NCI-H1436 treated with DMSO at 0.1 percent for 48 hours (cell line): ENCODE measurements at regions not wholly inside any gene's neighbourhood (a gene's known extent, or its start where the extent isn't known, plus 50 kb on each side); places are given as distances from the start of the nearest gene placed in this dataset.

Experiments
- DNase-seq: peaks from one replicate; lab custom pipeline; 2025; lab: John Stamatoyannopoulos, UW

DNA sequence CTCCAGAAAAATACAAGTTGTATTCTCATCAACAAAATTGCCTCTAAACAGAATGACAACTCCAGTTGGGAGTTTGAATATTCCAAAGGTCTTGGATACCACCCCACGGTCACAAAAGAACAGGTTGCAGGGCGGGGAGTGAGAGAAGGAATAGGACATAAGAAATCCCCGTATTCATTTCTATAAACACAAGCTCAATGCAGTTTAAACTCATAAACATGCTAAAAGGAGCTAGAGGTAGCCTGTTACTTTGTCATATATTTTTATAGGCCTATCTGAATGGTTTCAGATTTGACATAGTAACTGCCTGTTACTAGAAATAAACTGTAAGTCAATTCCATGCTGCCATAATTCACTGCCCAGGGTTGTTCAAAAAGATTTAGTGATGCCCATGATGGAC, 567.5 kb downstream of the BCL11A start:
- no peak for DNase-seq

DNA sequence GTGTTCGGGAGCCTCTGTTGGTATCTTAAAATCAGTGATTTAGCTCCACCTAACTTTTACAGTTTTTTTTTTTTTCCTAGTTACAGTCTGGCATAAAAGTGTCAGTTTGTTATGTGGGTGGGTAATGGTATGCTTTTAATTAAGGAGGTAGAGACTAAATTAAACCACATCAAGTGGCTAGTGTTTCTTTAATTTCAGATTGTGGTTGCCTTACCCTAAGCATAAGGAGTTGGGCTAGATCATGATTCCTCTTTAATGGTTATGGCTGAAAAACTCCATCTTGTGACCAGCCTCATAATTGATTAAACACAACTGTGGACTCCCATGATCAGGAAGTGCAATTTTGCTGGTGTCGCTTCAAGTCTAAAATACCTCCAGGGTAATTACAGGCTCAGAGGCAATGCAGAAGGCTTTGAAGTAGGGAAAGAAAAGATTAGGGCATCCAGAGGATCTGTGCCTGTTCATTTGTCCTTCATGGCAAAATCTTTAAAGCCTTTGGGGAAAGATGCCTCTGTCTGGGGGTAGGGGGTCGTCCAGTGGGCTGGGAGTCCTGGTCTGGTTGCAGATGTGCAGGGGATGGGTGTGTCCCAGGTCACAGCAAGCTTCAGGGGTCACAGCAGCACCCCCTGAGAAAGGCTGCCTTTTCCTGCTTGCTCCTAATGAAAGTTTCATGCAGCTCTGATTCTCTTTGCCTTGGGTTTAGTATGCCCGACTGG, 579.2 kb downstream of the BCL11A start:
- DNase-seq: no peak

DNA sequence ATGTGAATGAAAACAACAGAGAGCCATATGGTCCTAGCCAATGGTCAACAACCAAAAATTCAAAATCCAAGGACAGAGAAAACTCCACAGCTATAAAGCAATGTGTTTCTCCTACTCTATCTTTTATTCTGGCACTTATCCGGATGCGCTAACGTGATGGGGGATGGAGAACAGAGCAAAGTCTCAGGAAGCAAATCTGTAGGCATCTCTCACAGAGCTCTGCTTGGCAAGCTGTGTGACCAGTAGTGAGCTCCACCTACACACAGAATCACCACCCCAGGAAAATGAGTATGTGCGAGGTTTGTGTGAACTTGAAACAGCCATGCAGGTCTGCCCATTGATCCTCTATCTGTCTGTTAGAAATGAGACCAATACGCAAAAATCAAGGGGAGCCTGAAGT, 584.3 kb downstream of the BCL11A start:
- no peak for DNase-seq

DNA sequence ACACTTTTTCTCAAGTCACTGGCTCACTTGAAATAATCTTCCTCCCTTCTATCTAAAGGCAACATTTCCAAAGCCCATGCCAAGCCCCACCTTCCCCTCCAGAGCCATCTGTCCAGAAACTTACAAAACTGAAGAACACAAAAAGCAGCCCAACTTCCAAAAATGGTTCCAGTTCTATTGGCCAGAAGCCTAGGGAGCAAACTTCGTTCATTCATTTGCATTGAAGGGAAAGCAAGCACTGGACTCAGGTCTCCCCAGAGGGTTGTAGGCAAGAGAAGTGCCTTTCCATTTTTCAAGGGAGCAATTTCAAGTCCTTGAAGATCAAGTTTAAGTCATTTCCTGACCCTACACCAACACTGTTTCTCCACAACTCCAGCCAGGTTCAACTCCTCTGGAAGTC, 585.0 kb downstream of the BCL11A start:
- DNase-seq: no peak

DNA sequence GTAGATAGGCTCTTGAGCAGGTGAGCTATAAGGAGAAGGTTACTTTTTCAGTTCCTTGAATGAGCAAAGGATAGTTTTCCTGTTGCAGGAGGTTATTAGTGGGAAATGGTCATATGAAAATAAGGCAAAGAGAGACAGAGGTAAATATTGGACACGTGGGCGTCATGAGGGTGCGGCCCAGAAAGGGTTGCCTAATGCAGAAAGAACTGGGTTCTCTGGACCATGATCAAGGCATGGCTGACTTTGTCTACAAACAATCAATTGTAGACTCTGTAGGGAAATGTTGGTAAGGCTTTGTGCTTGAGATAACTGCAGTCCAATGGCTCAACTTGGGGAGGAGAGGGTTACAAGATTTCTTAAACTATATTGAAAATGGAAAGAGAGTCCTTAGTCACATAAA, 585.8 kb downstream of the BCL11A start:
- no peak for DNase-seq

DNA sequence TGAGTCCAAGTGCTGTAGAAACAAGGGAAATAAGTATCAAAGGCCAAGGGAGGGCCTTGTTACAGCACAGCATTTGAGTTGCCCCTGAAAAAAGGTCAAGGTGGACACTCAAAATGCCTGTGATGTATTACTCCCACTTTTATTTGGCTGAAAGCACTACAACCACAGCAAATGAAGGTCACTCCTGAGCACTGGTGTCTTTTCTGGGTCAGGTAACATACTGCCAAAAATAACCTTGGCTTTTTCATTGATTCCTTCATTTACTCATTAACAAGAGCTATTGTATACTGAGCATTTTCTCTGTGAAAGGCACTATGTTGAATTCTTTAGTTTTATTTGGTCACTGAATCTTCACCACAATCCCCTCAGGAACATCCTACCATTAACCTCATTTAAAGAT, 590.3 kb downstream of the BCL11A start:
- no peak for DNase-seq

DNA sequence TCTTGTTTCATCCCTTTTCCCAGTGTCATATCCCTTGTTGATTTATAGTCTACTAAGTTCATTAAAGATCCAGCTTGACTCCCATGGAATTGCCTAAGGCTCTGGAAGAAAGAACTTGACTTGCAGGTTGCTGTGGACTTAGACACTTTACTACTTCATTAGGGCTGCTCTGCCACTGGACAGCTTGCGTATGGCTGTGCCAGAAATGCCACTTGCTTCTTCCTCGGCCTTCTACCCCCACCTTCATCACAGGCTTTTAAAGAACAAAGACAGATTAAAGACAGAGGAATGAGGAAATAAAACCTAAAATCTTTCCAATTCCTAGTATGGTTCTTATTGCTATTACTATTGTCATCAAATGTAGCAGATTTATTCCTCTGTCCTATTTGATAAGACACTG, 591.7 kb downstream of the BCL11A start:
- DNase-seq: no peak

DNA sequence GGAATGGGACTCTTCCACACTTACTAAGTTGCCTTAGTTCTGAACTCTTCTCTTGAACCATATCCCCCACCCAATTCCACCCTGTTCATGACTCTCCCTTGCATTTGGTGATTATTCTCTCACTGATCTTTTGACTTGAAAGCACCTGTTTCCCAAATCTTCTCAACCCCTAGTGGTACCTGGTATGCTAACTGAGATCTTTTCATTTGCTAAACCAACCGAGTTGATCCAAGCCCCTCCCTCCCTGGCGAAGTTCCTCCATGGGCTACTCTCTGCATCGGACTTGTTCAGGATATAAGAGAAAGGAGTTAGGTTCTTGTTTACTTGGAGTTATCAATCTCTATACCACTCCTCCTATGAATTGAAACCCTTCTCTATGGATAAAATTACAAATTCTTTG, 593.5 kb downstream of the BCL11A start:
- no peak for DNase-seq

DNA sequence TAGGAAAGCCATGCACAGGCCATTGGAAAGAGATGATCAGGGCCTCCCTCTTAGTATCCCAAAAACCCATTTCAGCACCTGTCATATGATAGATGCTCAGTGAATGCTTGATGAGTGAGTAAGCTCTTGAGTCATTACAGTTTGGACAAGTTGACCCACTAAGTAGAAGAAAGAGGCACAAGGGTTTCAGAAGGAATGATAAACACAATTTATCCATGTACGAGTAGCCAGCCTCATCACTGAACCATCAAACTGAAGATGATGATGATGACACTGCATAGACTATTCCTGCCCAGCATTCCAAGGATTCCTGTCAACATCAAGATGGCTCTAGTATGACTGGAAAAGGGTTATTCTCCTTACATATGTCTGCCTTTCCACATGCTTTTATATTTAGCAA, 596.0 kb downstream of the BCL11A start:
- no peak for DNase-seq

DNA sequence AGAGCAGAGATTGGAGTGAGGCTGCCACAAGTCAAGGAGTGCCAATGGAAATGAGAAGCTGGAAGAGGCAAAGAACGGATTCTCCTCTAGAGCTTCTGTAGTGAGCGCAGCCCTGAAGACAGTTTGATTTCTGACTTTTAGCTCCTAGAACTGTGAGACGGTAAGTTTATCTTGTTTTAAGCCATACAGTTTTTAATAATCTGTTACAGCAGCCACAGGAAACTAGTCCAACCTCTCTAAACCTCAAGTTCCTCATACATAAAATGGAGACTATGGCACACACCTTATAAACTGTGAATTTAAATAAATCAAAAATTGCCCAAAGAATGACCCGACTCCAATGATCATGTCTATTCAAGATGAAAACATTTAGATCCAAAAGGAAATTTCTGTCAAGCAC, 596.5 kb downstream of the BCL11A start:
- DNase-seq: no peak

DNA sequence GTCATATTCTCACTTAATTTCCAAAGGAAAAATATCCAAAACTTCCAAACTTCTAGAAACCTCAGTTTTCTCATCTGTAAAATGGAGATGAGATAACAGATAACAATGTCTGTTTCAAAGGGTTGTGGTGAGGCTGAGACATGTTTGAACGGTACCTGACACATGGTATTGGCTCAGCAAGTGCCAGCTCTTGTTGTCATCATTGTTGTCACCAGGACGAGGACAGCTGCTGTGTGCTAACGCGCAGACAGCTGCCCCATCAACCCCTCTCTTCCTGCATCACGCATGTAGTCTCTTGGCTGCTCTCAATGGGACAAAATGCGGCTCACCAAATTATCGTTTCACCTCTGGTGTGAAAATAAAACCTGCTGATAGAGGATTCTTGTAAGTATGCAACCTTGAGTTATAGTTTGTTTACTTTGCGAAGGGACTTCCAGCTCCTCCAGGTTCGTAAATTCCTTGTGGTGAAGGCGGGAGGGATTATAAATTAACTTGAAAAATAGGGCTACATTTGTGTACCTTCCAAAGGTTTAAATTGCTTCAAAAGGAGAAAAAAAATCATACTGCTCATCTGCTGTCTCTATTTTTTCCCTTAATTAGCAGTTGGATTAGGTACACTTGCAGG, 605.4 kb downstream of the BCL11A start:
- DNase-seq: no peak

DNA sequence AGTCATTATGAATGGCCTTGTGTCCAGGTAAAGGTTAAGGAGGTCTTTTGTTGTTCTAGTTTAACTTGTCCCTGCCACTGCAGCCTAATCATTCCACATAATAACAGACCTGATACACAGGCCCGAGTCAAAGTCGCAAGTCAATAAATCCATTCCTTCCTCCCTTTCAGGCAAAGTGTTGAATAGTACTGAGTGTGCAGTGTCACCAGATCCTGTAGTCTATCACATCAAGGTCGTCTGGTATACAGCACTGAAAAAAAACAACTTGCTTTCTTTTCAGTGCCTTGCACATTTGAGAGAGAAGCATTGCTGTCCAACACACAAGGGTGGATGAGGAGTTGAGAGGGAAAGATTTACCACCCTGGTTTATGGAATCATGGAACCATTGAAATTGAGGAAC, 606.2 kb downstream of the BCL11A start:
- no peak for DNase-seq

DNA sequence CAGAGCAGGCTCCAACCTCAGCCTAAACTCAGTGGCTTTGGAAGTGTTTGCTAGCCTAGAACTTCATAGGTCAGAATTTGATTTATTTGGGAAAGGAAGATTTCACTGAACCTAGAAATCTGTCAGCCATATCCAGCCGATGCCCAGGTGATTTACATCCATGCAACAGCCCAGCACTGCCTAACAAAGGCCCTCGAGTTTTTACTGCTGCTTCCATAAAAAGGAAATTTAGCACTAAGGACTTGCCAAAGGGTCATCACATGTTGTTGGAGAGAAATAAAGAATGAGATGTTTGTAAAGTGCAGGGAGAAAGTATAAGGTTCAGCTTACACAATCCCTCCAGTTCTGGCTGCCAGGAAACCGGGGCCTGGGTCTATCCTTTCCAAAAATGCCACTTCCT, 614.2 kb downstream of the BCL11A start:
- DNase-seq: no peak

DNA sequence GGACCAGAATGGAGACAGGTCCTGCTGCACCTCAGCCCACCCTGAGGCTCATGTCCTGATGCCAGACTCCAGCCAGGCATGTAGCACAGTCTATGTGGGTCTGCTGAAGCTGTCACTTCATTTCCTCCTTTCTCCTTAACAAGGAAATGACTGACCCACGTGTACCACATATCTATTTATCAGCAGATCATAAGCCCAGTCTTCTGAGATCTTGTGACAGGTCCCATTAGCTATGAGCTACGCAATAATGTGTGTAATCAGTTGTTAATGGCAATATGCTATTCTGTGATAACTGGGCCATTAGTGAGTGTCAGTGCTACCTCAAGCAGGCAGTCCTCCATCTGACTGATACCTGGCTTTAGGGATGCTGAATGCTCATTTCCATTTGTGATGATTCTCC, 615.3 kb downstream of the BCL11A start:
- DNase-seq: no peak

DNA sequence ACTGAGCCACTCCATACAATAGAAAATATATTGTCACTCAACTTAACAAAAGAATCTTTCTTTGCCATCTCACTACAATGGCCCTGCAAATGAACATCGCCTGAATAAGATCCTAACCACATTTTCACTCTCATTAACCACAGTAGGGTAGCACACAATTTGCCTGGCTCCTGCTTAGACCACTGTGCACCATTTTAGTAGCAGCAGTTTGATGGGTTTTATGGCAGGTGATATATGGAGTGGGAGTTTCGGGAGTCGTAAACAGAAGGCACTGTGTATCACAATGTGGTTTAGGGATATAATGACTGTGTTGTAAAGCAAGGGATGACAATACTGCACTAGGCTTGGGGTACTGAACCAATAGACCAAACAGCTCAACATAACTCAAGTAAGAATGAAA, 617.4 kb downstream of the BCL11A start:
- DNase-seq: no peak

DNA sequence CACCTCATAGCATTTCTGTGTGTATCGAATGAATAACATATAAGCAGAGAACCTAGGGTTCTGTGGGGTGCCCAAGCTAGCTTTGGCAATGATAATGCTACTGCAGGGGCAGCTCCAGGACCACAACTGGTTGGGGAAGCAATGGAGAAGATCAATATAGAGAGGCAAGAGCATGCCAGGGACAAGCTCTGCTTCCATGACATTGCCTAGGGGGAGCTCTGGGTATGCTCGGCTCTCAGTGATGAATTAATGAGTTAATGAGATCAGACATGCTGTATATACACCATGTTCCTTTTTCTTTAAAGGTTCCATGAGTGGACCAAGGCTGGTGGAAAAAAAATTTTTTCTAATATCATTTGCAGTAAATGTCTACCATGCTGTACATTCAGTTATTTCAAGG, 618.4 kb downstream of the BCL11A start:
- DNase-seq: no peak

DNA sequence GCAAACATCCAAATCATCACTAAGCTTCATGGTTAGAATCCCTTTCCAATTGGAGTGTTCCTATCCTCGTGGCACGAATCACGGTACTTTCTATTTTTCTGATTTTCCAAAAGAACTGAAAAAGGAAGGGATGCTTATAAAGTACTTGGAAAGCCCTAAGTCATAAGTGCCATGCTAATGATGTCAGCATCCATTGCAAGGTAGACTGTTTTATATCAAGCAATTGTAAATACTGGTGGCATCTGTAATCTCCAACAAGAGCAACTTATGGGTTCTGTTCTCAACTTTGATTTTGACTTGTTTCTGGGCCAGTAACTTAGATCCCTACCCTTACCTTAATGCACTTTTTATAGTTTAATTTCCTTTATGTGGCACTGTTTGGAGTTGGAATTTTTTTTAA, 619.5 kb downstream of the BCL11A start:
- no peak for DNase-seq

DNA sequence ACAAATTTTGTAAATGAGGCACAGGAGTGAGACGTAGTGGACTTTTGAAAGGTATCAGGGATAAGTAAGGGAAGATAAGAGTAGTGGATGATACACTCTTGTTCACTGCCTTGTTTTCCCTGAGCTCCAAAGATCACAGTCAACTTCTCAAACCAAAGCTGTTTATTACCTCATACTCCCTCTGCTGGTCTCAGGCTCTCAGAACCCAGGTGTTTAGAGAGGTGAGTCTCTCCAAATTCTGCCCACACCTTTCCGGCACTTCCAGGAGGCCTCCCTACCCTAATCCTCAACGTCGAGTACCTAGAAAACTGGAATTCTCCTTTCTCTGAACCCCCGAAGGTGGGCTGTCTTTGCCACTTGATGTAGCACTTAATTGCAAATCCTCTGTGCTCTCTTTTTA, 621.1 kb downstream of the BCL11A start:
- no peak for DNase-seq

DNA sequence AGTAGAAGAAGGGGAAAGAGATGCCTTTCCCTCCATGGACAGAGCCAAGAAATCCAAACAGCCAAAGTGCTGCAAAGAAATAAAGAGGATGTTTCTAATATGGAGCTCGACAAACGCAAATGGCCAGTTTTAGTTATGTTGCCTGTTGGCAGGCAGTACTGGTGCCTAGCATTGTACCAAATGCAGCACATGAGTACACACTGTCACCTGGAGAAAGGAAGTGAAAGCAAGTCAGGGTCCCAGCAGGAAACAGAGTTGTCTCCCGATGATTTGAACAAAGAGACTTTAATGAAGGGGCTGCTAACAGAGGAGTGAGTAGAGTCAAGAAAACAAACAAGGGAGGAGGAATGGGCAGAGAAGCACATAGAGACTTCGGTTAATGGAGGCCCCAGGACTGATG, 623.0 kb downstream of the BCL11A start:
- no peak for DNase-seq

DNA sequence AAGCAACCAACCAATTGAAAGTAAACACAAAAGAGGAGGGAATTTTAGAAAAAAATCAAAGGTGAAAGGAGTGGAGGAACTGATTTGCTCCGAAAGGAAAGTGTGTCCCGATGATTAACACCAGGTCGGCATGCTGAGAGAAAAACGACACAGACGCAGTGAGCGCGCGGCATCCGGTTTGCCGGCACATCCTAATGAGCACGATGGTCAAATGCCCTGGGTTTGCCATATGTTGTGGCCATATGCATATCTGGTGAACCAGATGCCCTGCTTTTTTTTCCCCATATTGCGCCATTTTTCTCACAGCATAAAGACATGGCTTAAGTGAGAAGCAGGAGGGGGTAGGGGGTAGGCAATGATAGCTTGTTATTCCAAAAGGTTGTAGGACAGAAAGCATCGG, 626.7 kb downstream of the BCL11A start:
- no peak for DNase-seq

DNA sequence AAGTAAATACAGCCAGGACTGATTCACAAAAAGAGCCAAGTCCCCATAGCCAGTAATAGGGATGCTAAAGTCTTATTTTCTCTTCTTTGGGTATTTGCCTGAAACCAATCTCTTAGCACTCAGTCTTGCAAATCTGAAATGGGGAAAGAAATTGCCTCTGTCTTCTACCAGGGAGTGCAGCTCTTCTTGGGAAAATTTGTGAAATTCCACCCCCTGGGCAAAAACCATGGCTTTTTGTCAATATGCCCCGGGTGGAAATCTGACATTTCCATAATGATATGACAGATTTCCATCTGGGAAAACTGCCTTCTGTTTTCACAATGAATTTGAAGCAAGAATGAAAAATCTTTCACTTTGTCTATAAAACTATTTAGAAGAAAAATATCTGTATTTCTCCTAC, 628.1 kb downstream of the BCL11A start:
- no peak for DNase-seq

DNA sequence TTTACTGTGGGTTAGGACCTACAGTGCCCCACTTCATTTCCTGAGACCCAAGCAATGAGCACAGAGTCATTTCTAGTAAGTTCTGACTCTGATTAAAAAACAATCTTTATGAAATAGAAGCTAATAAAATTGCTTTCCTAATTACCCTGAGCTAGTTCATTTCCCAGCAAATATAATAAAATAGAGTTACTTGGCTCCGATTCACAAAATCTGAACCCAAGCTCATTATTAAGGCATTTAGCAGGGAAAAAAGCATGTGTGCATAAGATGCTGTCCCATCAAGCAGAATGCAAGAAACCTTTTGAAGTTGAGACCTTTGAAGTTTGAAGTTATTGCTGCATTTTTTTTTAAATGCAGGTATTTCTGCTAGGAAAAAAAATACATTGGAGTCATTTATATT, 629.1 kb downstream of the BCL11A start:
- DNase-seq: no peak

DNA sequence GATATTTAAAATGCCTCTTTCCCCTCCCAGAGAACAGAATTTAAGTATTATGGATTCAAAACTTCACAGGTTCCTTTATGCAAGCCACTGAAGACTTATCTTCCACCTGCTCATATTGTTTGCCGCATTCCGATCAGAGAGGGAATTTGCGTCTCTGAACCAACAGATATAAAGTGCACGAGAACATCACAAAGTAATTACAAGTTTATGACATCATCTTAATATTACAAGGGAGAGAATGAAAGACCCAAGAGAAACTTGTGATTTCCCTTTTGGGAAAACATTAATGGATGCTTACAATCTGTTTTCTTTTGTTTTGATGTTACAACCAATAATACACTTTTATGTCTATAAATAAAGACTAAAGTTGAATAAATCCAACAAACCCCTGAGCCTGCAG, 631.0 kb downstream of the BCL11A start:
- no peak for DNase-seq

DNA sequence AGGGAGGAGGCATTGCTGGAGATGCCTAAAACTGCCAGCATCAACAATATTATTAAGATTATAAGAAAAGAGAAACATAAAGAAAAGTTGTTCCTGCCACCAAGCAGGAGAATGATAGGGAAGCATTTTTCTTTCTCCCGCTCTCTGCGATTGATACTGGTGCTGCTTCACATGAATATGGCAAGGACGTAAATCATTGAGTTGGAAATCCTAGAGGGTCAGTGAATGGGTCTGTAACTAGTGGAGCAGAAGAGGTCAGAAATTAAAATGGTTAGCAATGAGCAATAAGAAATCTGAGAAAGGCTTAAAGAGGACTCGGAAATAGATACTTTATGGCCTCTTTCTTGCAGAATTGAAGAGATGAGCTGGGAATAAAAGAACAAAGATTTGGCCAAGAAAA, 631.7 kb downstream of the BCL11A start:
- DNase-seq: no peak
